Transverse colon (tissue), 4 donors: ENCODE measurements at regions not wholly inside any gene's neighbourhood (a gene's known extent, or its start where the extent isn't known, plus 50 kb on each side); places are given as distances from the start of the nearest gene placed in this dataset.

ENCODE experiments used
- DNase-seq: peaks from one replicate; pipeline ENCODE4 v3.0.0-alpha.2; 2019
- H3K27ac ChIP-seq, 4 donors: fragments of 200-600 bp; sonication (generic); 2 replicates each; pipeline ENCODE4 v1.5.1; 2016 to 2018; ENCODE audit warnings: inconsistent platforms in 4 of 4
- H3K27me3 ChIP-seq: fragments of 200-600 bp; sonication (generic); 2 replicates; pipeline ENCODE4 v1.5.1; 2017; ENCODE audit warnings: inconsistent platforms
- H3K36me3 ChIP-seq, 4 donors: fragments of 200-600 bp; sonication (generic); 2 replicates each; pipeline ENCODE4 v1.5.1; 2017 to 2019; ENCODE audit warnings: inconsistent platforms in 4 of 4
- H3K4me1 ChIP-seq, 4 donors: fragments of 200-600 bp; sonication (generic); 2 replicates each; pipeline ENCODE4 v1.5.1; 2017 to 2020; ENCODE audit warnings: inconsistent platforms in 4 of 4
- H3K4me3 ChIP-seq, 4 donors: fragments of 200-600 bp; sonication (generic); 1 replicate in 1 of 4; 2 replicates in 3 of 4; pipeline versions ENCODE4 v1.5.1 to v1.6.1; 2017 to 2019; ENCODE audit warnings: inconsistent platforms in 4 of 4
- H3K9me3 ChIP-seq, 2 donors: fragments of 200-600 bp; sonication (generic); 2 replicates each; pipeline ENCODE4 v1.5.1; 2017 to 2019; ENCODE audit warnings: inconsistent platforms in 2 of 2
- CTCF ChIP-seq, 5 experiments: fragments of 200-600 bp in 3 of 5; fragments of 450-650 bp in 2 of 5; sonication (generic) in 3 of 5; IDR thresholded peaks; 1 replicate in 2 of 5; 2 replicates in 3 of 5; pipeline ENCODE4 v1.5.1; 2016 to 2017; ENCODE audit warnings: antibody characterized with exemption in 5 of 5, inconsistent platforms in 3 of 5, mild to moderate bottlenecking in 2 of 5, moderate library complexity in 1 of 5
- EP300 ChIP-seq: sonication (generic); formaldehyde crosslinking; IDR thresholded peaks from one replicate; pipeline ENCODE4 v1.6.1; 2017; ENCODE audit warnings: antibody characterized with exemption, low read depth
- POLR2A ChIP-seq: fragments of 450-650 bp; IDR thresholded peaks from one replicate; pipeline ENCODE4 v1.6.1; 2016; ENCODE audit warnings: antibody characterized with exemption, mild to moderate bottlenecking, moderate library complexity
- POLR2AphosphoS5 ChIP-seq, 3 donors: sonication (generic); formaldehyde crosslinking; IDR thresholded peaks; one replicate each; pipeline ENCODE4 v1.6.1; 2016; ENCODE audit warnings: antibody characterized with exemption in 3 of 3
- WGBS, 2 donors: methylation state at CpG; one replicate each; pipeline ENCODE4 v1.1.5; 2018; ENCODE audit warnings: low coverage in 1 of 2; 5-methylcytosine and 5-hydroxymethylcytosine counted together
- in situ Hi-C, 4 donors: fragments of 200-750 bp; cut with MboI; loops; one replicate each; pipeline versions ENCODE4 v1.15.0 to v1.15.1; 2017; ENCODE audit warnings: low sequenced_read_pairs in 3 of 4, low pct_ligation_motif_present in 1 of 4, low pct_unique_long_range_greater_than_20kb in 1 of 4
- intact Hi-C: fragments of 100-400 bp; cut with DNase I; formaldehyde crosslinking; loops from one replicate; pipeline ENCODE4 v1.15.1; 2023; ENCODE audit warnings: low total_unique reads

- TF ChIP-seq POLR2A, result no peak
- TF ChIP-seq CTCF (IDR thresholded peaks at IDR 0.05), result no peak
- TF ChIP-seq EP300, result no peak
- no peak for TF ChIP-seq POLR2AphosphoS5 (IDR thresholded peaks at IDR 0.05)
- no peaks in the 10 kb centered on the region for H3K9me3 ChIP-seq
- H3K36me3 ChIP-seq, result no peaks in the 10 kb centered on the region
- no peak overlapping the region for H3K27ac ChIP-seq
- H3K27me3 ChIP-seq, result peaks cover 5% of the 10 kb centered on the region
- intact Hi-C loops, result no loop called here
- H3K4me1 ChIP-seq, result no peaks in the 10 kb centered on the region
- WGBS, 2 donors, result 71% methylated on average over 1 of the region's 1 CpG; no CpG with 5 or more reads in 1 of the 2 donors
- no peak for DNase-seq
- in situ Hi-C loops, result loop anchor here in 1 of 4 donors (25.0 kb wide), 1 partner anchor 97 kb away; no protein-coding TSS in a partner anchor
- no peak overlapping the region for H3K4me3 ChIP-seq
Observed at GRCh38 chr17:51389875-51390274, 129.5 kb downstream of the UTP18 start.

DNA sequence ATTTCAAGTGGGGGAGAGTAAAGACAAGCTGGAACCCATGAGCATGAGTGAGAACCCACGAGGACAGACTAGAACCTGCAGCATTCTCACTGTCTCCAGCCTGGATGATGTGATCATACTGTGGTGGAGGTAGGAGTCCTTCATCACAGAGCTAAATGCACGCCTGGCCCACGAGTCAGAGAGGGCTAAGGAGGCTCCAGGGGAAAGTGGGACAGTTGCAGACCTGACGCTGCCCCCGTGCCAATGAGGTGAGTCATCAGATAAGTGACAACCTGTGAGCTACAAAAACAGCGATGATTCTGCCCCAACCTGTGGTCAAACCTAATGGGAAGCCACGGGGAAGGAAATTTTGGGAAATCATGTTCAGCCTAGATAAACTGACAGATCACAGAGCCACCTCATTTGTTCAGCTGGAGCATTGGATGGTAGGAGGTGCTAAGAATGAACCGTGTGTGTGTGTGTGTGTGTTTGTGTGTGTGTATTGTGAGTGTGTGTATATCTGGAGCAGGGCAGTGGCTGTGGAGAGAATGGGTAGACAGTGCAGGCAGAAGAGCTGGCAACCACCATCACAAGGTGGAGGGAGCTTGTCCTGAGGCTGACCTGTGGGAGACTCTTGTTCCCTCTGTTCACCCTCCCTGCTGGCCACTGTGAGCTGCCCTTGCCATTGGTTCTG, 131.8 kb downstream of the UTP18 start:
- 50 to 60% methylated on average over 1 to 8 of the region's 8 CpGs for WGBS, 2 donors
- Histone ChIP-seq H3K4me3 (no peak overlapping the region), H3K9me3 (no peaks in the 10 kb centered on the region), H3K27ac (no peak overlapping the region), H3K36me3 (no peaks in the 10 kb centered on the region), H3K4me1 (no peaks in the 10 kb centered on the region), H3K27me3 (peaks cover 5% of the 10 kb centered on the region)
- no peak for DNase-seq
- intact Hi-C loops (no loop called here), in situ Hi-C loops (loop anchor here in 1 of 4 donors (25.0 kb wide), 1 partner anchor 95 kb away; no protein-coding TSS in a partner anchor)
- TF ChIP-seq CTCF (IDR thresholded peaks at IDR 0.05), result no peak
- TF ChIP-seq POLR2AphosphoS5 (IDR thresholded peaks at IDR 0.05), result no peak
- no peak for TF ChIP-seq EP300
- no peak for TF ChIP-seq POLR2A

GRCh38 chr17:51395621-51396020, 135.3 kb downstream of the UTP18 start:
- 78 to 83% methylated on average over 4 to 6 of the region's 6 CpGs for WGBS, 2 donors
- intact Hi-C loops (no loop called here), in situ Hi-C loops (loop anchor here in 1 of 4 donors (25.0 kb wide), 1 partner anchor 92 kb away; no protein-coding TSS in a partner anchor)
- TF ChIP-seq CTCF (IDR thresholded peaks at IDR 0.05) (no peak), POLR2A (no peak), EP300 (no peak), POLR2AphosphoS5 (IDR thresholded peaks at IDR 0.05) (no peak)
- DNase-seq, result no peak
- Histone ChIP-seq H3K4me1 (no peaks in the 10 kb centered on the region), H3K27me3 (no peaks in the 10 kb centered on the region), H3K9me3 (no peaks in the 10 kb centered on the region), H3K4me3 (no peak overlapping the region), H3K27ac (no peak overlapping the region), H3K36me3 (no peaks in the 10 kb centered on the region)

DNA sequence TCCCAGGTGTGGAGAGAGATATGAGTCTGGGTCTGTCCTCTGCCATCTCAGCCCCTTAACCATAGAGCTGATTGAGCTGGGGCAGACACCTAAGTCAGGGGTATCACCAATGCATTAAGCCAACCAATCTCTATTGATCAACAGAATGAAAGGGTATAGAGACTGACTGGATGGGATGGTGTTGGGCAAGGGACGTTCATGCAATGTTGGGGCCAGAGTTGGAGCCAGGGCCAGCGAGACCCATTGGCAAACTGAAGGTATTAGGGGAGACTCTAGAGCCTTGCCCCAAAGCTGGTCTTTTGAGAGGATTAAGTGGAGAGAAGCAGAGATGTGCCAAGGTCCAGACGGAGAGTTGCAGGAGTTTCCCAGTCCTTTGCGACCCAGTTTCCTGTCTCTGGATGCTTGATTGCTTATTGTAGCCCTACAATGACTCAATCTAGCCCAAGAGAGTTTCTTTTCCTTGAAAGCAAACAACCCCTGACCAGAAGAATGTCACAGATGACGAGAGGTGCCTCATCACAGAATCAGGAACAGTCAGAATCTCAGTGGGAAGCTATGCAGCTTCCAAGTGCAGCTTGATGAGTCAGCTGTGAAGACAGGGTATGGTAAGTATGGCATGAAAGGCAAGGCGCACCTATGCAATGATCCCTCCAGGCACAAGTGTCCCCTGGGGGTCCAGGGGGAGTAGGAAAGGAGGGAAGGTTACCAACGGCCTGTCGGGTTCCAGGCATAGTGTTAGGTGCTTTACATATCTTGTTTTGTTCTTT, 137.2 kb downstream of the UTP18 start:
- Histone ChIP-seq H3K36me3 (no peaks in the 10 kb centered on the region), H3K4me1 (no peaks in the 10 kb centered on the region), H3K27ac (no peak overlapping the region), H3K4me3 (no peak overlapping the region), H3K9me3 (no peaks in the 10 kb centered on the region), H3K27me3 (no peaks in the 10 kb centered on the region)
- in situ Hi-C loops (loop anchor here in 1 of 4 donors (25.0 kb wide), 1 partner anchor 90 kb away; no protein-coding TSS in a partner anchor), intact Hi-C loops (no loop called here)
- TF ChIP-seq CTCF (IDR thresholded peaks at IDR 0.05) (no peak), POLR2AphosphoS5 (IDR thresholded peaks at IDR 0.05) (no peak), EP300 (no peak), POLR2A (no peak)
- 69 to 70% methylated on average over 2 to 8 of the region's 8 CpGs for WGBS, 2 donors
- no peak for DNase-seq
